ENCODE measurements at regions not wholly inside any gene's neighbourhood (a gene's known extent, or its start where the extent isn't known, plus 50 kb on each side); places are given as distances from the start of the nearest gene placed in this dataset.

- Histone ChIP-seq H3K4me1 (ENCODE audit: control insufficient read depth, low read length) (no peaks in the 10 kb centered on the region), H3K27ac (ENCODE audit: low read depth, low read length) (no peak overlapping the region), H3K27me3 (ENCODE audit: control insufficient read depth, low read length) (no peaks in the 10 kb centered on the region), H3F3A (ENCODE audit: control insufficient read depth, insufficient read depth) (no peaks in the 10 kb centered on the region), H3K36me3 (ENCODE audit: control insufficient read depth, low read length) (no peaks in the 10 kb centered on the region), H3K79me2 (ENCODE audit: control insufficient read depth, low read length) (no peaks in the 10 kb centered on the region), H3K9me3 (ENCODE audit: control insufficient read depth, insufficient read depth, low read length) (no peaks in the 10 kb centered on the region), H3K4me2 (ENCODE audit: low read length) (no peak overlapping the region), H3K9me2 (replicated peaks; ENCODE audit: control insufficient read depth, low read length) (no peaks in the 10 kb centered on the region), H4K20me1 (ENCODE audit: control insufficient read depth, insufficient read depth, low read depth, low read length) (no peaks in the 10 kb centered on the region), H3K4me3 (ENCODE audit: low read length) (no peak overlapping the region)
- TF ChIP-seq CTCF (IDR thresholded peaks at IDR 0.05; ENCODE audit: low read depth, low read length, poor library complexity, severe bottlenecking) (no peak), EZH2phosphoT487 (IDR thresholded peaks at IDR 0.05; ENCODE audit: borderline replicate concordance, low read length) (no peak)
Measured at GRCh38 chr20:47968541-47969310, 183.4 kb upstream of the SULF2 start.

GRCh38 chr20:47964149-47964548 is 178.9 kb upstream of the SULF2 start:
- H3K9me2 ChIP-seq (replicated peaks; ENCODE audit: control insufficient read depth, low read length), result no peaks in the 10 kb centered on the region
- no peaks in the 10 kb centered on the region for H3K27me3 ChIP-seq (ENCODE audit: control insufficient read depth, low read length)
- H3F3A ChIP-seq (ENCODE audit: control insufficient read depth, insufficient read depth), result no peaks in the 10 kb centered on the region
- no peak overlapping the region for H3K27ac ChIP-seq (ENCODE audit: low read depth, low read length)
- no peaks in the 10 kb centered on the region for H3K36me3 ChIP-seq (ENCODE audit: control insufficient read depth, low read length)
- no peaks in the 10 kb centered on the region for H4K20me1 ChIP-seq (ENCODE audit: control insufficient read depth, insufficient read depth, low read depth, low read length)
- no peak overlapping the region for H3K4me3 ChIP-seq (ENCODE audit: low read length)
- H3K4me1 ChIP-seq (ENCODE audit: control insufficient read depth, low read length), result no peaks in the 10 kb centered on the region
- no peak for TF ChIP-seq CTCF (IDR thresholded peaks at IDR 0.05; ENCODE audit: low read depth, low read length, poor library complexity, severe bottlenecking)
- no peak for TF ChIP-seq EZH2phosphoT487 (IDR thresholded peaks at IDR 0.05; ENCODE audit: borderline replicate concordance, low read length)
- no peaks in the 10 kb centered on the region for H3K79me2 ChIP-seq (ENCODE audit: control insufficient read depth, low read length)
- no peak overlapping the region for H3K4me2 ChIP-seq (ENCODE audit: low read length)
- no peaks in the 10 kb centered on the region for H3K9me3 ChIP-seq (ENCODE audit: control insufficient read depth, insufficient read depth, low read length)

- Histone ChIP-seq H3K27ac (ENCODE audit: low read depth, low read length) (no peak overlapping the region), H3K4me1 (ENCODE audit: control insufficient read depth, low read length) (no peaks in the 10 kb centered on the region), H3K79me2 (ENCODE audit: control insufficient read depth, low read length) (no peaks in the 10 kb centered on the region), H3K27me3 (ENCODE audit: control insufficient read depth, low read length) (no peaks in the 10 kb centered on the region), H3K9me3 (ENCODE audit: control insufficient read depth, insufficient read depth, low read length) (no peaks in the 10 kb centered on the region), H4K20me1 (ENCODE audit: control insufficient read depth, insufficient read depth, low read depth, low read length) (no peaks in the 10 kb centered on the region), H3K4me3 (ENCODE audit: low read length) (no peak overlapping the region), H3F3A (ENCODE audit: control insufficient read depth, insufficient read depth) (no peaks in the 10 kb centered on the region), H3K36me3 (ENCODE audit: control insufficient read depth, low read length) (no peaks in the 10 kb centered on the region), H3K9me2 (replicated peaks; ENCODE audit: control insufficient read depth, low read length) (no peaks in the 10 kb centered on the region), H3K4me2 (ENCODE audit: low read length) (no peak overlapping the region)
- no peak for TF ChIP-seq CTCF (IDR thresholded peaks at IDR 0.05; ENCODE audit: low read depth, low read length, poor library complexity, severe bottlenecking)
- no peak for TF ChIP-seq EZH2phosphoT487 (IDR thresholded peaks at IDR 0.05; ENCODE audit: borderline replicate concordance, low read length)
Measured at GRCh38 chr20:47963022-47963421, 177.7 kb upstream of the SULF2 start.
